ENCODE measurements at regions not wholly inside any gene's neighbourhood (a gene's known extent, or its start where the extent isn't known, plus 50 kb on each side); places are given as distances from the start of the nearest gene placed in this dataset.
"Not testable (repeated sequence)": the region's sequence is repeated elsewhere in the genome, so short reads cannot be mapped to it uniquely, and the experiment has no call there.

GRCh38 chr7:115597220-115597619, 433.3 kb downstream of the TFEC start:
- ATAC-seq (replicated peaks in 1 of 2); DNase-seq; H3K27ac Mint-ChIP-seq; H3K27me3 Mint-ChIP-seq (ENCODE audit: low read depth); H3K4me3 Mint-ChIP-seq; H3K4me1 Mint-ChIP-seq (ENCODE audit: low read depth); H3K36me3 Mint-ChIP-seq (ENCODE audit: insufficient read depth in 2 of 2): not testable (repeated sequence)
- H3K9me3 Mint-ChIP-seq: peaks cover 6 to 10% of the 10 kb centered on the region in 2 donors

GRCh38 chr7:115593111-115593510, 437.5 kb downstream of the TFEC start:
- no peak for DNase-seq
- Mint-ChIP-seq H3K9me3 (peaks cover 6 to 12% of the 10 kb centered on the region in 2 donors), H3K4me3 (no peak overlapping the region), H3K36me3 (ENCODE audit: insufficient read depth in 2 of 2) (no peaks in the 10 kb centered on the region), H3K27ac (no peak overlapping the region), H3K4me1 (ENCODE audit: low read depth) (no peaks in the 10 kb centered on the region), H3K27me3 (ENCODE audit: low read depth) (no peaks in the 10 kb centered on the region)
- ATAC-seq (replicated peaks in 1 of 2): no peak

- no peak overlapping the region for H3K4me3 Mint-ChIP-seq
- DNase-seq: no peak
- ATAC-seq (replicated peaks in 1 of 2): no peak
- no peaks in the 10 kb centered on the region for H3K27me3 Mint-ChIP-seq (ENCODE audit: low read depth)
- no peak overlapping the region for H3K27ac Mint-ChIP-seq
- H3K9me3 Mint-ChIP-seq: peaks cover 1 to 2% of the 10 kb centered on the region in 2 donors
- no peaks in the 10 kb centered on the region for H3K4me1 Mint-ChIP-seq (ENCODE audit: low read depth)
- no peaks in the 10 kb centered on the region for H3K36me3 Mint-ChIP-seq (ENCODE audit: insufficient read depth in 2 of 2)
Observed at GRCh38 chr7:115585015-115585718, 445.4 kb downstream of the TFEC start.

- Mint-ChIP-seq H3K27ac (no peak overlapping the region), H3K4me1 (ENCODE audit: low read depth) (no peaks in the 10 kb centered on the region), H3K4me3 (no peak overlapping the region), H3K36me3 (ENCODE audit: insufficient read depth in 2 of 2) (no peaks in the 10 kb centered on the region), H3K27me3 (ENCODE audit: low read depth) (no peaks in the 10 kb centered on the region), H3K9me3 (peaks cover 0 to 1% of the 10 kb centered on the region in 2 donors)
- ATAC-seq (replicated peaks in 1 of 2): no peak
- no peak for DNase-seq
Observed at GRCh38 chr7:115582956-115583355, 447.6 kb downstream of the TFEC start.

DNA sequence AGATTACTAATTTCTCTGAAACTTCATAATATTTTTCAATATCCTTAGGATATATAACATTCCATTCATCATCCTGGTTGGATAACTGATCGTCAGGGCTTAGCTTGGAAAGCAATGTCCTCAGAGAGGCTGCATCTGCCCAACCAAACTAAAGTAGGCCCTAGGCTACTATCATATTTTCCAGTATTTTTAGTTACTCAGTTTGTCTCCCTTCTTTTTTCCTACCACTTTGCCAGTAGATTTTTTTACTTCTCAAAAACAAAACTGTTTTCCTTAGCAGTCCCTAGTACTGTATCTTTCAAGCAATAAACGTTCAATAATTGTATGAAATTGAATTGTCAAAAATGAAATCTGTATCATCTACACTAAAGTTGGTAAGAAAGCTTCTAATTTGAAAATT, 452.0 kb downstream of the TFEC start:
- H3K9me3 Mint-ChIP-seq: no peaks in the 10 kb centered on the region
- no peaks in the 10 kb centered on the region for H3K36me3 Mint-ChIP-seq (ENCODE audit: insufficient read depth in 2 of 2)
- H3K4me1 Mint-ChIP-seq (ENCODE audit: low read depth): no peaks in the 10 kb centered on the region
- no peak for ATAC-seq (replicated peaks in 1 of 2)
- H3K27me3 Mint-ChIP-seq (ENCODE audit: low read depth): no peaks in the 10 kb centered on the region
- no peak overlapping the region for H3K27ac Mint-ChIP-seq
- DNase-seq: no peak
- H3K4me3 Mint-ChIP-seq: no peak overlapping the region

- DNase-seq: no peak
- Mint-ChIP-seq H3K4me1 (ENCODE audit: low read depth) (no peaks in the 10 kb centered on the region), H3K9me3 (no peaks in the 10 kb centered on the region), H3K36me3 (ENCODE audit: insufficient read depth in 2 of 2) (no peaks in the 10 kb centered on the region), H3K27ac (no peak overlapping the region), H3K27me3 (ENCODE audit: low read depth) (no peaks in the 10 kb centered on the region), H3K4me3 (no peak overlapping the region)
- ATAC-seq (replicated peaks in 1 of 2): no peak
Observed at GRCh38 chr7:115574681-115575291, 455.8 kb downstream of the TFEC start.

- H3K27me3 Mint-ChIP-seq (ENCODE audit: low read depth): peaks cover 6% of the 10 kb centered on the region
- DNase-seq (no peak), ATAC-seq (replicated peaks in 1 of 2) (no peak)
- H3K36me3 Mint-ChIP-seq (ENCODE audit: insufficient read depth in 2 of 2): no peaks in the 10 kb centered on the region
- no peak overlapping the region for H3K4me3 Mint-ChIP-seq
- no peaks in the 10 kb centered on the region for H3K9me3 Mint-ChIP-seq
- no peaks in the 10 kb centered on the region for H3K4me1 Mint-ChIP-seq (ENCODE audit: low read depth)
- H3K27ac Mint-ChIP-seq: no peak overlapping the region
Observed at GRCh38 chr7:115572111-115572510, 458.5 kb downstream of the TFEC start.

- H3K9me3 Mint-ChIP-seq: no peaks in the 10 kb centered on the region
- ATAC-seq (replicated peaks in 1 of 2): no peak
- no peak overlapping the region for H3K4me3 Mint-ChIP-seq
- DNase-seq: no peak
- no peaks in the 10 kb centered on the region for H3K36me3 Mint-ChIP-seq (ENCODE audit: insufficient read depth in 2 of 2)
- no peak overlapping the region for H3K27ac Mint-ChIP-seq
- no peaks in the 10 kb centered on the region for H3K4me1 Mint-ChIP-seq (ENCODE audit: low read depth)
- no peaks in the 10 kb centered on the region for H3K27me3 Mint-ChIP-seq (ENCODE audit: low read depth)
Observed at GRCh38 chr7:115561335-115562110, 469.0 kb downstream of the TFEC start.

GRCh38 chr7:115559877-115560276, 470.7 kb downstream of the TFEC start:
- H3K27me3 Mint-ChIP-seq (ENCODE audit: low read depth): no peaks in the 10 kb centered on the region
- ATAC-seq (replicated peaks in 1 of 2) (no peak), DNase-seq (no peak)
- H3K4me3 Mint-ChIP-seq: no peak overlapping the region
- no peak overlapping the region for H3K27ac Mint-ChIP-seq
- no peaks in the 10 kb centered on the region for H3K36me3 Mint-ChIP-seq (ENCODE audit: insufficient read depth in 2 of 2)
- H3K9me3 Mint-ChIP-seq: no peaks in the 10 kb centered on the region
- H3K4me1 Mint-ChIP-seq (ENCODE audit: low read depth): no peaks in the 10 kb centered on the region

DNA sequence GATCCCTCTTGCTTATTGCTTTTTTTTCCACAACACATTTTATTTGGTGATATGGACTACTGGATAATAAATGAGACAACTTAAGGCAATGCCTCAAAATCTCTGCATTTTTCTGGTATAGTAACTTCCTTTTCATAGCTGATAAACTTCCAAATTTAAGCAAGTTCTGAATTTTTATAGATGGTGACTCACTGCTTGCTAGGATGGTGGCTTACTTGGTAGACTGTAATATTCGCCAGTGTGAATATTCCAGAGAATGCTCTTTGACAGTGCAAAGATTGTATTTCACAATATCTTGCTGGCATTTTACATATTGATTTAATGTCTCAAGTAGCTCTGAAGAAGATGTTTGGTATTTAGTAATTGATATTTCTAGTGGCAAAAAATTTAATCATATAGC, 472.4 kb downstream of the TFEC start:
- H3K36me3 Mint-ChIP-seq (ENCODE audit: insufficient read depth in 2 of 2): no peaks in the 10 kb centered on the region
- H3K4me3 Mint-ChIP-seq: no peak overlapping the region
- ATAC-seq (replicated peaks in 1 of 2): no peak
- H3K27me3 Mint-ChIP-seq (ENCODE audit: low read depth): no peaks in the 10 kb centered on the region
- DNase-seq: no peak
- no peaks in the 10 kb centered on the region for H3K4me1 Mint-ChIP-seq (ENCODE audit: low read depth)
- H3K27ac Mint-ChIP-seq: no peak overlapping the region
- no peaks in the 10 kb centered on the region for H3K9me3 Mint-ChIP-seq

- H3K9me3 Mint-ChIP-seq; H3K27me3 Mint-ChIP-seq (ENCODE audit: low read depth); H3K4me3 Mint-ChIP-seq; H3K27ac Mint-ChIP-seq; H3K4me1 Mint-ChIP-seq (ENCODE audit: low read depth); H3K36me3 Mint-ChIP-seq (ENCODE audit: insufficient read depth in 2 of 2); DNase-seq; ATAC-seq (replicated peaks in 1 of 2): not testable (repeated sequence)
Observed at GRCh38 chr7:115557296-115557695, 473.3 kb downstream of the TFEC start.

DNA sequence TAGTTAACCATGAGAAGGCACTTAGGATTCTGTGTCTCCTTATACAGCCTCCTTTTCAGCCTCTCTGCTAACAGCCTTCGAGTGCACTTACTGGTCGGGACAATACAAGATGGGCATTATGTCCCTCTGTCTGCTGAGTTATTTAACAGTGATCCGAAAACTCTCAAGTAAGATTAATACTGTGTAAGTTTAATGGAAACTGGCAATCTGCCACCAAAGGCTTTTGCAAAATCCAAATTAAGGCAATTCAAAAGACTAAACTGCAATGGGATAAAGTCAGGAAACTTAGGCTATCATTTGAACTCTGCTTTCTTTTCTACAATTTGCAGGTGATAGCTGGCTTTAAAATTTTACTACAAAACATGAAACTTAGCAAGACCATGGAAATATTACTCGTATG, 477.8 kb downstream of the TFEC start:
- no peaks in the 10 kb centered on the region for H3K9me3 Mint-ChIP-seq
- no peak overlapping the region for H3K27ac Mint-ChIP-seq
- no peak for DNase-seq
- H3K27me3 Mint-ChIP-seq (ENCODE audit: low read depth): peaks cover 5% of the 10 kb centered on the region
- H3K4me3 Mint-ChIP-seq: no peak overlapping the region
- no peaks in the 10 kb centered on the region for H3K36me3 Mint-ChIP-seq (ENCODE audit: insufficient read depth in 2 of 2)
- ATAC-seq (replicated peaks in 1 of 2): no peak
- no peaks in the 10 kb centered on the region for H3K4me1 Mint-ChIP-seq (ENCODE audit: low read depth)

DNA sequence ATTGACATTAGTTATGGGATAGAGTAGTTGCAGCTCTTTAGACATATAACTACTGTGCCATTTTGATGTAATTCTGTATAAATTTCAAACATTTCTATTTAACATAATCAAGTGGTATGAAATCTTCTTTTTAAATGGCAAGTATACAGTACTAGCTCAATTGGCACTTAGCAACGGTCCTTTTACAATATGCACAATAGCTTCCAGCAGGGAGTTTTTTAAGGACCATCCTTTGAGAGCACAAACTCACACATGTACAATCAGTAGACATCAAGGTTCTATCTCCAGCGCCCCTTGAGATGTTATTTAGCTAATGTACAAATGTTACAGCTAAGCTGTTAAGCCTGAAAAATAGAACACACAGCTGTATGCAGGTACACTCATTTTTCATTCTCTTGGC, 480.7 kb downstream of the TFEC start:
- ATAC-seq (replicated peaks in 1 of 2): no peak
- H3K9me3 Mint-ChIP-seq: no peaks in the 10 kb centered on the region
- DNase-seq: no peak
- H3K4me1 Mint-ChIP-seq (ENCODE audit: low read depth): no peaks in the 10 kb centered on the region
- no peak overlapping the region for H3K27ac Mint-ChIP-seq
- no peaks in the 10 kb centered on the region for H3K36me3 Mint-ChIP-seq (ENCODE audit: insufficient read depth in 2 of 2)
- peaks cover 5% of the 10 kb centered on the region for H3K27me3 Mint-ChIP-seq (ENCODE audit: low read depth)
- no peak overlapping the region for H3K4me3 Mint-ChIP-seq
